ENCODE measurements at regions not wholly inside any gene's neighbourhood (a gene's known extent, or its start where the extent isn't known, plus 50 kb on each side); places are given as distances from the start of the nearest gene placed in this dataset.

DNA sequence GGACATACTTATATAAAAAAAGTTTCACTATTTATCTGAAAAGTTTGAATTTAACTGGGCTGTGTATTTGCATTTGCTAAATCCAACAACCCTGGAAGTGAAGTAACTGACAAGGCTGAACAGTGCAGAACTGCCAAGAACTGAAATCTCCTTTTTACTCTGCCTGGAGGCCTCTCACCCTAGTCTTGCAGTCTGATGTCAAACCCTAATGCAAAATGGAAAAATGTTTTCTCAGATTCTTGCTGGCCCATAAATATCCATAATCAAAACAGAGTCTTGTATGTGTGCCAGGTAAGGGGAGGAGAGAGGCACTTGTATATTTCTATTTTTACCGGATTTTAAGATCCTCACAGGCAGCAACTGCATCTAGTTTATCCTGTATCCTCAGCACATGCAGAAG, 432.7 kb upstream of the KLF4 start:
- DNase-seq (ENCODE audit: low spot score): no peak
- in situ Hi-C loops (cut with MboI; ENCODE audit: low sequenced_read_pairs, unreplicated experiment): no loop called here
- TF ChIP-seq, protein P1, sequence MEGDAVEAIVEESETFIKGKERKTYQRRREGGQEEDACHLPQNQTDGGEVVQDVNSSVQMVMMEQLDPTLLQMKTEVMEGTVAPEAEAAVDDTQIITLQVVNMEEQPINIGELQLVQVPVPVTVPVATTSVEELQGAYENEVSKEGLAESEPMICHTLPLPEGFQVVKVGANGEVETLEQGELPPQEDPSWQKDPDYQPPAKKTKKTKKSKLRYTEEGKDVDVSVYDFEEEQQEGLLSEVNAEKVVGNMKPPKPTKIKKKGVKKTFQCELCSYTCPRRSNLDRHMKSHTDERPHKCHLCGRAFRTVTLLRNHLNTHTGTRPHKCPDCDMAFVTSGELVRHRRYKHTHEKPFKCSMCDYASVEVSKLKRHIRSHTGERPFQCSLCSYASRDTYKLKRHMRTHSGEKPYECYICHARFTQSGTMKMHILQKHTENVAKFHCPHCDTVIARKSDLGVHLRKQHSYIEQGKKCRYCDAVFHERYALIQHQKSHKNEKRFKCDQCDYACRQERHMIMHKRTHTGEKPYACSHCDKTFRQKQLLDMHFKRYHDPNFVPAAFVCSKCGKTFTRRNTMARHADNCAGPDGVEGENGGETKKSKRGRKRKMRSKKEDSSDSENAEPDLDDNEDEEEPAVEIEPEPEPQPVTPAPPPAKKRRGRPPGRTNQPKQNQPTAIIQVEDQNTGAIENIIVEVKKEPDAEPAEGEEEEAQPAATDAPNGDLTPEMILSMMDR (IDR thresholded peaks at IDR 0.05; ENCODE audit: borderline replicate concordance, control extremely low read depth, extremely low read depth, insufficient read depth, missing control alignments): no peak

DNA sequence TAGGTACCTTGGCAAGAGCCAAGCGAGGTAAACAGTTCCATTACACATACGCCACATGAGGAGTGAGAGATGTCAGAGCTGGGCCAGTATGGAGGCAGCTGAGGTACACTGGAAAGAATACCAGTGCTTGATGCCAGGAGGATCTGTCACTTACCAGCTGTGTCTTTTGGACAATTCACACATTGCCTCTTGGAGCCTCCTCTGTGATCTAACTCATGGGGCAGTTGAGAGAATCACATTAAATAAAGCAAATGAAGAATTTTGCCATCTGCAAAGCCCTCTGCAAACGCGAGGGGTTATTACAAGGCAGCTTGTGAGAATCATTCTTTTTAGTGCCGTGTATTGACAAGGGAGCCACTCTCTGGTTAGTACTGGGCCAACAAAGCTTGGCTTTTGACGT, 429.7 kb upstream of the KLF4 start:
- DNase-seq (ENCODE audit: low spot score): no peak
- TF ChIP-seq, protein P1 (IDR thresholded peaks at IDR 0.05; ENCODE audit: borderline replicate concordance, control extremely low read depth, extremely low read depth, insufficient read depth, missing control alignments): no peak
- in situ Hi-C loops (cut with MboI; ENCODE audit: low sequenced_read_pairs, unreplicated experiment): no loop called here

DNA sequence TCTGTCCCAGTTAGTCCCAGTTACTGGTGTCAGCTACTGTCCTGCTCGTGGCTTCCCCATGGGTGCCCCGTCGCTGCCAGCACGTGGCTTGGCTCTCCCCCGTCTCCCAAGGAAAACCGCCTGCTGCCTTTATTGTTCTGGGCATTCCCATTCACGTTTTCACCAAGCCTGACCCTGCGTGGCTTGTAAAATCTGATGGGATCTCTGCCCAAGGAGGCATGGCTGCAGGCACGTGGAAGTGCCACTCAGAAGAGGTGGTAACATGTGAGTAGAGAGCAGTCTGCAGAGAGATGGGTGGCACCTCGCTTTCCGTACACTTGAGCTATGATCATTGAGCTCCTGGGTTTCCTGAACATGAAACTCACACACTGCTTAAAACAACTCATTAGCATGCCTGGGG, 429.2 kb upstream of the KLF4 start:
- DNase-seq (ENCODE audit: low spot score): no peak
- TF ChIP-seq, protein P1 (IDR thresholded peaks at IDR 0.05; ENCODE audit: borderline replicate concordance, control extremely low read depth, extremely low read depth, insufficient read depth, missing control alignments): no peak
- in situ Hi-C loops (cut with MboI; ENCODE audit: low sequenced_read_pairs, unreplicated experiment): no loop called here

DNA sequence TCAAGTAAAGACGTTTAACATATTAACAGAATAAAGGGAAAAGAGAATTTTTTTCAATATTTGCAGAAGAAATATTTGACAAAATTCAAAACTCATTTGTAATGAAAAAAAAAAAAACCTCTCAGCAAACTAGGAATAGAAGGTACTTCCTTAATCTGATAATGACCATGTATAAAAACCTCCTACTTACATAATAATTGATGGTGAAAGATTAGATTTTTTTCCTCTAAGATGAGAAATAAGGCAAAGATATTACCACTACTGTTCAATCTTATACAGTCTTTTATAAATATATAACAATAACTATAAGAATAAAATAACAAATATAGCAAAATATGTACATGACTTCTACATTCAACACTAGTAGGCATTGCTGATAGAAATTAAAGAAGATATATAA, 424.6 kb upstream of the KLF4 start:
- TF ChIP-seq, protein P1 (IDR thresholded peaks at IDR 0.05; ENCODE audit: borderline replicate concordance, control extremely low read depth, extremely low read depth, insufficient read depth, missing control alignments): no peak
- DNase-seq (ENCODE audit: low spot score): no peak
- in situ Hi-C loops (cut with MboI; ENCODE audit: low sequenced_read_pairs, unreplicated experiment): no loop called here

DNA sequence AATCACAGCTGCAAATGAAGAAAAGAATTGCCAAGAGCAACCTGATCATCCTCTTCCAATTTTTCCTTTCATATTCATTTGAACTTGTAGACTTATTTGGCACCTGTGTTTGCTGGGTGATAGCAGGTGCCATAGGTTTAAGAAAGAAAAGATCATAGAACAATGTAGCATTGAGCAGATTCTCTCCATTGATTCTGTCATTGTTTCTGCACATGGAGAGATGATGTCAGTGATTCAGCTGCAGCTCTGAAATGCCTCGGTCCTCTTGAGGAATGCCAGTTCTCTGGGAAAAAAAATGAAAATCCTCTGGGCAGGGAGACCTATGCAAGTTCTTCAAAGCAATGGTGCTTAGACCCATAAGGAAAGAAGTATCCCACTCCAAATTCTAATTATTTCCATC, 418.1 kb upstream of the KLF4 start:
- in situ Hi-C loops (cut with MboI; ENCODE audit: low sequenced_read_pairs, unreplicated experiment): no loop called here
- TF ChIP-seq, protein P1 (IDR thresholded peaks at IDR 0.05; ENCODE audit: borderline replicate concordance, control extremely low read depth, extremely low read depth, insufficient read depth, missing control alignments): no peak
- no peak for DNase-seq (ENCODE audit: low spot score)

DNA sequence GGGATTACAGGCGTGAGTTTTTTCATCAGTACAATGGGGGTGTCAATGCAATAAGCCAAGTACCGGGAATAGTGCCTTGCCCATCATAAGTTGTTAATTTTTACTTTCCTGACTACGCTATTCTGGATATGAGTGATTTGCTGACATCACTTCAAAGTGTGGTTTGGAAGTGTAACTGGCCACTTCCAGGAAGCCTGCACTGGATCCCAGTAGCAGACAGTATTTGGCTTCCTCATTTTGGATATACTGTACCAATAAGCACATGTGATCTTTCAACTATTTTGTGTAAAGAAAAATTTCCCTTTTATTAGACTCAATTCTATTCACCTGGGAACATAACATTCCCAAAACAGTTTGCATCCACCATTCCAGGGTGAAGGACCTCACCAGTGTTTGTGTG, 417.7 kb upstream of the KLF4 start:
- DNase-seq (ENCODE audit: low spot score): no peak
- TF ChIP-seq, protein P1 (IDR thresholded peaks at IDR 0.05; ENCODE audit: borderline replicate concordance, control extremely low read depth, extremely low read depth, insufficient read depth, missing control alignments): no peak
- in situ Hi-C loops (cut with MboI; ENCODE audit: low sequenced_read_pairs, unreplicated experiment): no loop called here

DNA sequence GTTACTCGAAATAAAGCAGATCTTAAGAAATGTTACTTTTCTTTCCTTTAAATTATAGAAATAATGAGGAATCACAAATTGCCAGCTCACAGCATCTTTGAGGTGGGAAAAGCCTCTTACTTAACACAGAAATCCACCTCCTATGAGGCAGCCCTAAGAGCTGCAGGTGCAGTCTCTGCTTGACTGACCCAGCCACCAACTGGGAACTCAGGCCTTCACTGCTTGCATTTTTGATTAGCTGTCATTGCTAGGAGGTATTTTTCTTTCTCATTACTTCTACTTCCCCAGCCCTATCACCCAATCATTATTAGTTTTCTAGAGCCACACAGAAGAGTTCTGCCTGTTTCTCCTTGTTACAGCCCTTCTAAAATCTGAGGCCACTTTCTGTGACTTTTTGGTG, 416.5 kb upstream of the KLF4 start:
- in situ Hi-C loops (cut with MboI; ENCODE audit: low sequenced_read_pairs, unreplicated experiment): no loop called here

More for the DNA sequence above, 416.5 kb upstream of the KLF4 start:
- no peak for DNase-seq (ENCODE audit: low spot score)
- TF ChIP-seq, protein P1 (IDR thresholded peaks at IDR 0.05; ENCODE audit: borderline replicate concordance, control extremely low read depth, extremely low read depth, insufficient read depth, missing control alignments): no peak
